Neural cell (in vitro differentiated cells): ENCODE measurements at regions not wholly inside any gene's neighbourhood (a gene's known extent, or its start where the extent isn't known, plus 50 kb on each side); places are given as distances from the start of the nearest gene placed in this dataset.

ENCODE experiments used
- EP300 ChIP-seq: fragments of 450-650 bp; conservative IDR thresholded peaks from 2 replicates; pipeline ENCODE4 v1.6.1; 2014; ENCODE audit warnings: antibody characterized with exemption, mild to moderate bottlenecking, moderate library complexity; ENCODE audit not compliant: poor library complexity, severe bottlenecking
- EZH2 ChIP-seq: fragments of 200-600, 300-800 bp; shearing (Covaris generic), sonication (generic); IDR thresholded peaks from 2 replicates; pipeline ENCODE4 v1.6.1; 2014; ENCODE audit warnings: antibody characterized with exemption, low read length, borderline replicate concordance, mild to moderate bottlenecking; ENCODE audit not compliant: insufficient read depth, poor library complexity, severe bottlenecking
- POLR2AphosphoS5 ChIP-seq: IDR thresholded peaks from 2 replicates; pipeline ENCODE4 v1.6.1; 2012
- RAD21 ChIP-seq: fragments of 450-650 bp; conservative IDR thresholded peaks from 2 replicates; pipeline ENCODE4 v1.6.1; 2014; ENCODE audit warnings: antibody characterized with exemption, mild to moderate bottlenecking, moderate library complexity
- TAF1 ChIP-seq: IDR thresholded peaks from 2 replicates; pipeline ENCODE4 v1.6.1; 2012; ENCODE audit warnings: low read depth
- TF ChIP-seq, protein P1 (sequence below): fragments of 450-650 bp; IDR thresholded peaks from 2 replicates; pipeline ENCODE4 v1.5.1; 2014; ENCODE audit warnings: antibody characterized with exemption, mild to moderate bottlenecking, moderate library complexity; ENCODE audit not compliant: poor library complexity, severe bottlenecking
- TF ChIP-seq, protein P2 (sequence below): IDR thresholded peaks from 2 replicates; pipeline ENCODE4 v1.6.1; 2012; ENCODE audit warnings: borderline replicate concordance

DNA sequence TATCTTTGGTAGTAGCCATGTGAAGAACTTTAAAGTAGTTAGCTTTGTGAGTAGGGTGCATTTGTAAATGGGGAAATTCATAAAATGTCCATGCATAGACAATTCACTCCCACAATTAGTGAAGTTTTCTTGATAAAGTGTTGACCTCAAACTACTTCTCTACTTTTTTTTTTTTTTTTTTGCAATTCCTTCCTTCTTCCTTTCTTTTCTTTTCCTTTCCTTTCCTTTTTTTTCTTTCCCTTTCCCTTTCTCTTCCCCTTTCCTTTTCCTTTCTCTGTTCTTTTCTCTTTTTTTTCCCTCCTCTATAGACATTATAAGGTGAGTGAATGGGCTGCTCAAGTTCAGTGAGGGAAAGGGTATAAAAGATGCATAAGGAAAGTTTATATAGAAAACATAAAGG, 184.2 kb downstream of the PTEN start:
- TF ChIP-seq, protein P1, sequence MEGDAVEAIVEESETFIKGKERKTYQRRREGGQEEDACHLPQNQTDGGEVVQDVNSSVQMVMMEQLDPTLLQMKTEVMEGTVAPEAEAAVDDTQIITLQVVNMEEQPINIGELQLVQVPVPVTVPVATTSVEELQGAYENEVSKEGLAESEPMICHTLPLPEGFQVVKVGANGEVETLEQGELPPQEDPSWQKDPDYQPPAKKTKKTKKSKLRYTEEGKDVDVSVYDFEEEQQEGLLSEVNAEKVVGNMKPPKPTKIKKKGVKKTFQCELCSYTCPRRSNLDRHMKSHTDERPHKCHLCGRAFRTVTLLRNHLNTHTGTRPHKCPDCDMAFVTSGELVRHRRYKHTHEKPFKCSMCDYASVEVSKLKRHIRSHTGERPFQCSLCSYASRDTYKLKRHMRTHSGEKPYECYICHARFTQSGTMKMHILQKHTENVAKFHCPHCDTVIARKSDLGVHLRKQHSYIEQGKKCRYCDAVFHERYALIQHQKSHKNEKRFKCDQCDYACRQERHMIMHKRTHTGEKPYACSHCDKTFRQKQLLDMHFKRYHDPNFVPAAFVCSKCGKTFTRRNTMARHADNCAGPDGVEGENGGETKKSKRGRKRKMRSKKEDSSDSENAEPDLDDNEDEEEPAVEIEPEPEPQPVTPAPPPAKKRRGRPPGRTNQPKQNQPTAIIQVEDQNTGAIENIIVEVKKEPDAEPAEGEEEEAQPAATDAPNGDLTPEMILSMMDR = no peak
- TF ChIP-seq EP300 = no peak
- TF ChIP-seq, protein P2, sequence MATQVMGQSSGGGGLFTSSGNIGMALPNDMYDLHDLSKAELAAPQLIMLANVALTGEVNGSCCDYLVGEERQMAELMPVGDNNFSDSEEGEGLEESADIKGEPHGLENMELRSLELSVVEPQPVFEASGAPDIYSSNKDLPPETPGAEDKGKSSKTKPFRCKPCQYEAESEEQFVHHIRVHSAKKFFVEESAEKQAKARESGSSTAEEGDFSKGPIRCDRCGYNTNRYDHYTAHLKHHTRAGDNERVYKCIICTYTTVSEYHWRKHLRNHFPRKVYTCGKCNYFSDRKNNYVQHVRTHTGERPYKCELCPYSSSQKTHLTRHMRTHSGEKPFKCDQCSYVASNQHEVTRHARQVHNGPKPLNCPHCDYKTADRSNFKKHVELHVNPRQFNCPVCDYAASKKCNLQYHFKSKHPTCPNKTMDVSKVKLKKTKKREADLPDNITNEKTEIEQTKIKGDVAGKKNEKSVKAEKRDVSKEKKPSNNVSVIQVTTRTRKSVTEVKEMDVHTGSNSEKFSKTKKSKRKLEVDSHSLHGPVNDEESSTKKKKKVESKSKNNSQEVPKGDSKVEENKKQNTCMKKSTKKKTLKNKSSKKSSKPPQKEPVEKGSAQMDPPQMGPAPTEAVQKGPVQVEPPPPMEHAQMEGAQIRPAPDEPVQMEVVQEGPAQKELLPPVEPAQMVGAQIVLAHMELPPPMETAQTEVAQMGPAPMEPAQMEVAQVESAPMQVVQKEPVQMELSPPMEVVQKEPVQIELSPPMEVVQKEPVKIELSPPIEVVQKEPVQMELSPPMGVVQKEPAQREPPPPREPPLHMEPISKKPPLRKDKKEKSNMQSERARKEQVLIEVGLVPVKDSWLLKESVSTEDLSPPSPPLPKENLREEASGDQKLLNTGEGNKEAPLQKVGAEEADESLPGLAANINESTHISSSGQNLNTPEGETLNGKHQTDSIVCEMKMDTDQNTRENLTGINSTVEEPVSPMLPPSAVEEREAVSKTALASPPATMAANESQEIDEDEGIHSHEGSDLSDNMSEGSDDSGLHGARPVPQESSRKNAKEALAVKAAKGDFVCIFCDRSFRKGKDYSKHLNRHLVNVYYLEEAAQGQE = no peak
- TF ChIP-seq POLR2AphosphoS5 = no peak
- TF ChIP-seq EZH2 = no peak
- no peak for TF ChIP-seq TAF1
- no peak for TF ChIP-seq RAD21
